Endothelial cell of umbilical vein (primary cell): ENCODE measurements at regions not wholly inside any gene's neighbourhood (a gene's known extent, or its start where the extent isn't known, plus 50 kb on each side); places are given as distances from the start of the nearest gene placed in this dataset.

Experiments
- BruUV-seq: library from RNA; stranded (reverse); fragments of 400-500 nt; replicated peaks from 2 replicates; lab custom pipeline; 2021; lab: Mats Ljungman, UMichigan
- CTCF ChIA-PET: fragments of 300-600, 350-600 bp; sonication (Branson Sonifier 250); formaldehyde crosslinking; loops from one replicate; lab custom pipeline; 2021; ENCODE audit warnings: antibody characterized with exemption, inconsistent platforms; lab: Charles Lee
- POLR2A ChIA-PET: fragments of 300-600, 350-600 bp; sonication (Branson Sonifier 250); formaldehyde crosslinking; loops from one replicate; lab custom pipeline; 2021; ENCODE audit warnings: antibody characterized with exemption, inconsistent platforms; lab: Charles Lee
- DNase-seq: peaks from one replicate; pipeline ENCODE4 v3.0.0-alpha.2; 2011; ENCODE audit warnings: low read depth, low spot score
- FAIRE-seq: peaks from 2 replicates; lab custom pipeline; 2011; peaks lifted over from hg19 to GRCh38; lab: Jason Lieb, UNC
- H2AFZ ChIP-seq: 2 replicates; pipeline ENCODE4 v1.6.0; 2012; ENCODE audit warnings: low read depth, low read length, control low read depth, inconsistent platforms
- H3K27ac ChIP-seq: 2 replicates; pipeline ENCODE4 v1.5.1; 2011; ENCODE audit warnings: low read depth, mild to moderate bottlenecking, control low read depth, low read length, moderate library complexity; ENCODE audit not compliant: insufficient read depth
- H3K27me3 ChIP-seq, 2 experiments: 2 replicates each; pipeline versions ENCODE4 v1.6.0 to v1.6.1; 2011; ENCODE audit warnings: low read length in 2 of 2, mixed read lengths in 1 of 2; ENCODE audit not compliant: control insufficient read depth in 2 of 2, insufficient read depth in 2 of 2
- H3K36me3 ChIP-seq, 2 experiments: 2 replicates in 1 of 2; 3 replicates in 1 of 2; pipeline ENCODE4 v1.5.1; 2011; ENCODE audit warnings: low read length in 2 of 2, mild to moderate bottlenecking in 1 of 2, moderate library complexity in 1 of 2; ENCODE audit not compliant: control insufficient read depth in 2 of 2, insufficient read depth in 2 of 2; ENCODE audit errors: extremely low read depth in 1 of 2
- H3K4me1 ChIP-seq: 3 replicates; pipeline ENCODE4 v1.5.1; 2011; ENCODE audit warnings: mild to moderate bottlenecking, low read length; ENCODE audit not compliant: control insufficient read depth, insufficient read depth; ENCODE audit errors: extremely low read depth
- H3K4me2 ChIP-seq: 2 replicates; pipeline ENCODE4 v1.6.1; 2011; ENCODE audit warnings: low read length, control low read depth, mixed read lengths; ENCODE audit not compliant: insufficient read depth
- H3K4me3 ChIP-seq, 3 experiments: fragments of 200-600 bp in 1 of 3; sonication (generic), shearing (Covaris generic) in 1 of 3; replicated peaks in 1 of 3; 2 replicates each; pipeline ENCODE4 v1.5.1; 2011 to 2016; ENCODE audit warnings: control low read depth in 3 of 3, low read length in 3 of 3, mild to moderate bottlenecking in 2 of 3, inconsistent platforms in 1 of 3, low read depth in 1 of 3, moderate library complexity in 1 of 3; ENCODE audit not compliant: insufficient read depth in 1 of 3
- H3K79me2 ChIP-seq: 2 replicates; pipeline ENCODE4 v1.6.0; 2012; ENCODE audit warnings: low read length, inconsistent platforms; ENCODE audit not compliant: control insufficient read depth, insufficient read depth
- H3K9ac ChIP-seq: replicated peaks from 2 replicates; pipeline ENCODE3; 2011; ENCODE audit warnings: low read length, control low read depth; ENCODE audit not compliant: insufficient read depth; ENCODE audit errors: extremely low read depth
- H3K9me1 ChIP-seq: replicated peaks from 3 replicates; pipeline ENCODE4 v1.6.0; 2011; ENCODE audit warnings: mild to moderate bottlenecking, low read length; ENCODE audit not compliant: control insufficient read depth, insufficient read depth; ENCODE audit errors: extremely low read depth
- H3K9me3 ChIP-seq: replicated peaks from 2 replicates; pipeline ENCODE4 v1.5.1; 2012; ENCODE audit warnings: low read length, inconsistent platforms; ENCODE audit not compliant: control insufficient read depth, insufficient read depth
- H4K20me1 ChIP-seq: replicated peaks from 2 replicates; pipeline ENCODE3; 2011; ENCODE audit warnings: mild to moderate bottlenecking, low read length; ENCODE audit not compliant: control insufficient read depth, insufficient read depth; ENCODE audit errors: extremely low read depth
- CTCF ChIP-seq, 2 donors: IDR thresholded peaks; 1 replicate in 1 of 2; 2 replicates in 1 of 2; pipeline ENCODE4 v1.5.1; 2011; ENCODE audit warnings: low read length in 2 of 2, mild to moderate bottlenecking in 2 of 2, moderate library complexity in 2 of 2, control low read depth in 1 of 2, inconsistent platforms in 1 of 2, low read depth in 1 of 2; ENCODE audit not compliant: insufficient read depth in 1 of 2; ENCODE audit errors: extremely low read depth in 1 of 2
- EZH2 ChIP-seq: IDR thresholded peaks from 2 replicates; pipeline ENCODE4 v1.6.1; 2012; ENCODE audit warnings: borderline replicate concordance, low read depth, mild to moderate bottlenecking, moderate library complexity, low read length, inconsistent platforms; ENCODE audit not compliant: severe bottlenecking
- FOS ChIP-seq: IDR thresholded peaks from 2 replicates; pipeline ENCODE4 v1.6.1; 2011; ENCODE audit warnings: mild to moderate bottlenecking, low read length, moderate library complexity, borderline replicate concordance; ENCODE audit not compliant: insufficient read depth
- JUN ChIP-seq: IDR thresholded peaks from 2 replicates; pipeline ENCODE4 v1.6.1; 2011; ENCODE audit warnings: borderline replicate concordance, low read depth; ENCODE audit not compliant: insufficient read length, insufficient read depth
- MAX ChIP-seq: IDR thresholded peaks from 2 replicates; pipeline ENCODE4 v1.6.1; 2011; ENCODE audit not compliant: insufficient read depth, insufficient read length
- MYC ChIP-seq: IDR thresholded peaks from one replicate; pipeline ENCODE4 v1.6.1; 2011; ENCODE audit warnings: mild to moderate bottlenecking, low read depth, low read length
- POLR2A ChIP-seq: IDR thresholded peaks from 2 replicates; pipeline ENCODE4 v1.6.1; 2012; ENCODE audit warnings: low read depth, mild to moderate bottlenecking, control low read depth, low read length
- POLR2AphosphoS5 ChIP-seq: IDR thresholded peaks from 2 replicates; pipeline ENCODE4 v1.6.1; 2012; ENCODE audit warnings: low read depth, mild to moderate bottlenecking, control low read depth, low read length, moderate library complexity; ENCODE audit not compliant: insufficient read depth
- dilution Hi-C: fragments of 300-500 bp; cut with MboI; formaldehyde crosslinking; loops from one replicate; pipeline ENCODE4 v1.15.0; 2019; ENCODE audit warnings: low sequenced_read_pairs; ENCODE audit not compliant: extremely low pct_ligation_motif_present
- intact Hi-C: fragments of 100-400 bp; cut with micrococcal nuclease; formaldehyde crosslinking; loops from one replicate; pipeline ENCODE4 v1.10.0; 2022

GRCh38 chr5:114912189-114912920 is 257.4 kb downstream of the TRIM36 start:
- Histone ChIP-seq H3K36me3 (no peaks in the 10 kb centered on the region), H4K20me1 (no peaks in the 10 kb centered on the region), H3K79me2 (no peaks in the 10 kb centered on the region), H3K4me1 (no peaks in the 10 kb centered on the region), H3K27me3 (no peaks in the 10 kb centered on the region), H3K9me3 (peaks cover 3% of the 10 kb centered on the region), H3K9me1 (no peaks in the 10 kb centered on the region), H2AFZ (no peak overlapping the region), H3K4me3 (no peak overlapping the region), H3K27ac (no peak overlapping the region), H3K4me2 (no peak overlapping the region), H3K9ac (no peak overlapping the region)
- dilution Hi-C loops: no loop called here
- TF ChIP-seq POLR2A (no peak), POLR2AphosphoS5 (no peak), EZH2 (no peak), MAX (no peak), CTCF (IDR thresholded peaks at IDR 0.05; ENCODE audit: extremely low read depth in 1 of 2, insufficient read depth in 1 of 2, low read depth in 1 of 2, low read length in 2 of 2) (no peak), MYC (no peak), JUN (no peak), FOS (no peak)
- intact Hi-C loops: no loop called here
- ChIA-PET CTCF (no interaction called here), POLR2A (no interaction called here)
- DNase-seq (no peak), FAIRE-seq (no peak)
- BruUV-seq: no TSS peak
